Activated CD8-positive, alpha-beta memory T cell treated with anti-CD3 and anti-CD28 coated beads, Interleukin-2, amount 10 ng/mL, durations not matched to agents 7 days and 5 days (primary cell): ENCODE measurements at regions not wholly inside any gene's neighbourhood (a gene's known extent, or its start where the extent isn't known, plus 50 kb on each side); places are given as distances from the start of the nearest gene placed in this dataset.
A peak's percentile ranks its signal among the peaks of the same experiment; 100 is the strongest.

Source experiments
- ATAC-seq: fragments of 150-1000 bp; cut with Tn5 transposase; one replicate; pipeline ENCODE4 v1.10.0; 2021; ENCODE audit warnings: moderate library complexity
- CTCF ChIA-PET: fragments of 350-600 bp; sonication (Branson Sonifier 250); formaldehyde crosslinking; loops from one replicate; lab custom pipeline; 2021; ENCODE audit warnings: antibody characterized with exemption; lab: Charles Lee
- DNase-seq: peaks from one replicate; pipeline ENCODE4 v3.0.0-alpha.2; 2020
- H3K27ac Mint-ChIP-seq: one replicate; pipeline ENCODE4 v1.8.0; 2021; ENCODE audit warnings: mild to moderate bottlenecking, mixed read lengths
- H3K27me3 Mint-ChIP-seq: one replicate; pipeline ENCODE4 v1.8.0; 2021; ENCODE audit warnings: mixed read lengths
- H3K36me3 Mint-ChIP-seq: one replicate; pipeline ENCODE4 v1.8.0; 2021; ENCODE audit warnings: mild to moderate bottlenecking, mixed read lengths
- H3K4me1 Mint-ChIP-seq: one replicate; pipeline ENCODE4 v1.8.0; 2021; ENCODE audit warnings: mixed read lengths
- H3K4me3 Mint-ChIP-seq: one replicate; pipeline ENCODE4 v1.8.0; 2021; ENCODE audit warnings: mild to moderate bottlenecking, moderate library complexity, mixed read lengths
- H3K9me3 Mint-ChIP-seq: one replicate; pipeline ENCODE4 v1.8.0; 2022; ENCODE audit warnings: low read depth, mixed read lengths

GRCh38 chr5:143761663-143762062, 50.3 kb upstream of the HMHB1 start:
- DNase-seq (no peak), ATAC-seq (no peak)
- no peak overlapping the region for H3K27ac Mint-ChIP-seq
- H3K9me3 Mint-ChIP-seq: no peaks in the 10 kb centered on the region
- H3K27me3 Mint-ChIP-seq: peaks cover 6% of the 10 kb centered on the region
- peaks cover 7% of the 10 kb centered on the region for H3K36me3 Mint-ChIP-seq
- no peak overlapping the region for H3K4me3 Mint-ChIP-seq
- CTCF ChIA-PET: no interaction called here
- H3K4me1 Mint-ChIP-seq: peaks cover 29% of the 10 kb centered on the region

GRCh38 chr5:143760755-143761154, 51.2 kb upstream of the HMHB1 start:
- ATAC-seq (no peak), DNase-seq (no peak)
- CTCF ChIA-PET: no interaction called here
- no peak overlapping the region for H3K4me3 Mint-ChIP-seq
- H3K27ac Mint-ChIP-seq: no peak overlapping the region
- peaks cover 29% of the 10 kb centered on the region for H3K4me1 Mint-ChIP-seq
- peaks cover 4% of the 10 kb centered on the region for H3K27me3 Mint-ChIP-seq
- no peaks in the 10 kb centered on the region for H3K9me3 Mint-ChIP-seq
- H3K36me3 Mint-ChIP-seq: peaks cover 7% of the 10 kb centered on the region

GRCh38 chr5:143760131-143760505, 51.8 kb upstream of the HMHB1 start:
- CTCF ChIA-PET: no interaction called here
- Mint-ChIP-seq H3K36me3 (peaks cover 7% of the 10 kb centered on the region), H3K27ac (no peak overlapping the region), H3K4me1 (peaks cover 29% of the 10 kb centered on the region), H3K27me3 (peaks cover 4% of the 10 kb centered on the region), H3K4me3 (no peak overlapping the region), H3K9me3 (no peaks in the 10 kb centered on the region)
- peak; percentile 40 for ATAC-seq
- DNase-seq: no peak

- CTCF ChIA-PET: interaction anchor here (1.2 kb wide), 1 partner anchor 154 kb away, joined by 3 read pairs; no protein-coding TSS in a partner anchor
- ATAC-seq: peak; percentile 43
- peak overlapping the region; percentile 71 for H3K27ac Mint-ChIP-seq
These were observed 52.4 kb upstream of the HMHB1 start for GRCh38 chr5:143759396-143760130.

GRCh38 chr5:143758750-143759149, 53.2 kb upstream of the HMHB1 start:
- CTCF ChIA-PET: interaction anchor here (1.2 to 2.3 kb wide), 2 partner anchors 66 to 154 kb away, joined by 3 to 5 read pairs; no protein-coding TSS in a partner anchor
- Mint-ChIP-seq H3K27ac (peak overlapping the region; percentile 71), H3K4me1 (peaks cover 29% of the 10 kb centered on the region), H3K27me3 (peaks cover 4% of the 10 kb centered on the region), H3K36me3 (peaks cover 7% of the 10 kb centered on the region), H3K9me3 (no peaks in the 10 kb centered on the region), H3K4me3 (no peak overlapping the region)
- ATAC-seq (peak; percentile 73), DNase-seq (no peak)

More at GRCh38 chr5:143759396-143760130, 52.4 kb upstream of the HMHB1 start:
- Mint-ChIP-seq H3K4me3 (no peak overlapping the region), H3K9me3 (no peaks in the 10 kb centered on the region), H3K4me1 (peaks cover 29% of the 10 kb centered on the region), H3K27me3 (peaks cover 4% of the 10 kb centered on the region), H3K36me3 (peaks cover 7% of the 10 kb centered on the region)
- DNase-seq: no peak

GRCh38 chr5:143758015-143758414, 53.9 kb upstream of the HMHB1 start:
- H3K36me3 Mint-ChIP-seq: peaks cover 7% of the 10 kb centered on the region
- H3K4me1 Mint-ChIP-seq: peaks cover 29% of the 10 kb centered on the region
- CTCF ChIA-PET: interaction anchor here (2.3 kb wide), 1 partner anchor 66 kb away, joined by 5 read pairs; no protein-coding TSS in a partner anchor

GRCh38 chr5:143757116-143757515, 54.8 kb upstream of the HMHB1 start:
- ATAC-seq (no peak), DNase-seq (no peak)
- Mint-ChIP-seq H3K4me1 (peaks cover 29% of the 10 kb centered on the region), H3K4me3 (no peak overlapping the region), H3K27me3 (peaks cover 4% of the 10 kb centered on the region), H3K9me3 (no peaks in the 10 kb centered on the region), H3K36me3 (peaks cover 5% of the 10 kb centered on the region), H3K27ac (no peak overlapping the region)
- CTCF ChIA-PET: interaction anchor here (2.3 kb wide), 1 partner anchor 67 kb away, joined by 5 read pairs; no protein-coding TSS in a partner anchor

More at GRCh38 chr5:143758015-143758414, 53.9 kb upstream of the HMHB1 start:
- H3K4me3 Mint-ChIP-seq: no peak overlapping the region
- peak overlapping the region; percentile 49 for H3K27ac Mint-ChIP-seq
- peaks cover 4% of the 10 kb centered on the region for H3K27me3 Mint-ChIP-seq
- no peaks in the 10 kb centered on the region for H3K9me3 Mint-ChIP-seq
- no peak for ATAC-seq
- DNase-seq: no peak

GRCh38 chr5:143755966-143756365, 56.0 kb upstream of the HMHB1 start:
- DNase-seq: no peak
- Mint-ChIP-seq H3K27me3 (no peaks in the 10 kb centered on the region), H3K9me3 (no peaks in the 10 kb centered on the region), H3K4me3 (no peak overlapping the region), H3K36me3 (no peaks in the 10 kb centered on the region), H3K4me1 (peaks cover 29% of the 10 kb centered on the region), H3K27ac (no peak overlapping the region)
- CTCF ChIA-PET: no interaction called here
- ATAC-seq: no peak

- no peak overlapping the region for H3K4me3 Mint-ChIP-seq
- no peaks in the 10 kb centered on the region for H3K9me3 Mint-ChIP-seq
- ATAC-seq (no peak), DNase-seq (no peak)
- no peaks in the 10 kb centered on the region for H3K36me3 Mint-ChIP-seq
- H3K27ac Mint-ChIP-seq: no peak overlapping the region
- H3K4me1 Mint-ChIP-seq: peaks cover 3% of the 10 kb centered on the region
- H3K27me3 Mint-ChIP-seq: peaks cover 3% of the 10 kb centered on the region
- CTCF ChIA-PET: no interaction called here
These were observed 59.7 kb upstream of the HMHB1 start for GRCh38 chr5:143752165-143752850.

- no peak overlapping the region for H3K4me3 Mint-ChIP-seq
- H3K4me1 Mint-ChIP-seq: no peaks in the 10 kb centered on the region
- CTCF ChIA-PET: no interaction called here
- ATAC-seq (no peak), DNase-seq (no peak)
- H3K36me3 Mint-ChIP-seq: no peaks in the 10 kb centered on the region
- H3K27me3 Mint-ChIP-seq: peaks cover 3% of the 10 kb centered on the region
- H3K9me3 Mint-ChIP-seq: no peaks in the 10 kb centered on the region
- H3K27ac Mint-ChIP-seq: no peak overlapping the region
These were observed 60.6 kb upstream of the HMHB1 start for GRCh38 chr5:143751342-143751741.

GRCh38 chr5:143749581-143750205, 62.3 kb upstream of the HMHB1 start:
- CTCF ChIA-PET: no interaction called here
- Mint-ChIP-seq H3K9me3 (no peaks in the 10 kb centered on the region), H3K27me3 (peaks cover 3% of the 10 kb centered on the region), H3K4me1 (no peaks in the 10 kb centered on the region), H3K36me3 (no peaks in the 10 kb centered on the region), H3K4me3 (no peak overlapping the region), H3K27ac (no peak overlapping the region)
- ATAC-seq (no peak), DNase-seq (no peak)

- ATAC-seq (no peak), DNase-seq (no peak)
- H3K27me3 Mint-ChIP-seq: peaks cover 3% of the 10 kb centered on the region
- H3K36me3 Mint-ChIP-seq: no peaks in the 10 kb centered on the region
- no peak overlapping the region for H3K27ac Mint-ChIP-seq
- CTCF ChIA-PET: no interaction called here
- H3K4me3 Mint-ChIP-seq: no peak overlapping the region
- no peaks in the 10 kb centered on the region for H3K9me3 Mint-ChIP-seq
- H3K4me1 Mint-ChIP-seq: no peaks in the 10 kb centered on the region
These were observed 63.4 kb upstream of the HMHB1 start for GRCh38 chr5:143748516-143748915.

GRCh38 chr5:143742951-143743350, 69.0 kb upstream of the HMHB1 start:
- Mint-ChIP-seq H3K4me3 (no peak overlapping the region), H3K9me3 (no peaks in the 10 kb centered on the region), H3K27ac (no peak overlapping the region), H3K36me3 (no peaks in the 10 kb centered on the region), H3K4me1 (peaks cover 7% of the 10 kb centered on the region), H3K27me3 (no peaks in the 10 kb centered on the region)
- DNase-seq (no peak), ATAC-seq (no peak)
- CTCF ChIA-PET: no interaction called here
